ENCODE measurements at regions not wholly inside any gene's neighbourhood (a gene's known extent, or its start where the extent isn't known, plus 50 kb on each side); places are given as distances from the start of the nearest gene placed in this dataset.

DNA sequence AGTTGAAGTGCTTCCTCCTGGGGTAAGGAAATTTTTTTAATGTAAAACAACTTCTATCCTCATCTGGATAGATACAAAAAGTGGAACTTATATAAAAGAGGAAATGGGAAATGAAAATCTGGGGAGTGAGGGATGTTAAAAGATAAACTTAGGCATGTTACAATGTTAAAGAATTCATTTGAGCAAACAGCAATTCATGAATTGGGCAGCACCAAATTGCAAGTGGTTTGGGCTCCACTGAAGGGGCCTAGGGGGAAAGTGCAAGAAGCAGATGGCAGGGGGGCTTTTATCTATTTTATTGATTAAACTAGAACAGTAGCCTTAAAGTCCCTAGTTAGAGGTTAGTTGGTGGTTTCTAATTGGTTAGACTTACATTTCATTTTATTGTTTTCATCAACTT is 118.1 kb upstream of the NAP1L1 start:
- Histone ChIP-seq H3K79me2 (ENCODE audit: low read length) (no peaks in the 10 kb centered on the region), H3K4me3 (ENCODE audit: low read length) (no peak overlapping the region), H3K27me3 (ENCODE audit: low read length) (no peaks in the 10 kb centered on the region), H3K9me2 (replicated peaks; ENCODE audit: insufficient read depth, low read length) (no peaks in the 10 kb centered on the region), H3K27ac (ENCODE audit: low read length) (no peak overlapping the region), H2AFZ (ENCODE audit: low read length) (no peak overlapping the region), H3K4me1 (ENCODE audit: low read length) (no peaks in the 10 kb centered on the region), H3K9me3 (ENCODE audit: low read length) (peaks cover 6% of the 10 kb centered on the region), H3K9ac (ENCODE audit: low read length) (no peak overlapping the region), H3K36me3 (ENCODE audit: insufficient read depth, low read length) (no peaks in the 10 kb centered on the region), H3K4me2 (ENCODE audit: low read depth, low read length, poor library complexity, severe bottlenecking) (no peak overlapping the region), H4K20me1 (ENCODE audit: insufficient read depth, low read depth, low read length) (no peaks in the 10 kb centered on the region)
- DNase-seq, result no peak

DNA sequence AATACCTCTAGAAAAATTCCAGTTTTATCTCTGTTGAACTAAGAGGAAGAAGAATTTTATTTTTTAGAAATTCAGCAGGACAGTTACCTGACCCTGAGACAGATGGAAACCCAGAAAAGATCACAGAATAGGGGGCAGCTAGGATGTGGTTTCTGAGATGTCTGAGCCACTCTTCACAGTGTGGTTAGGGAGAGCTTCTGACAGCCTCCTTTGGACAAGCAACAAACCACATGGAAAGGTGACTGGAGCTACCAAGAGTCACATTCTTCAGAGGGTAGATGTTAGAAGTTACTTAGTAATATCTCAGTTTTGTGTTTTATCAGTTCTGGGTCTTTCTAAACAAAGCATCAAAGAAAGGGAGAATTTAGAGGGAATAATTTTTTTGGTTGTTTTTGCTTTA is 117.3 kb upstream of the NAP1L1 start:
- Histone ChIP-seq H3K27me3 (ENCODE audit: low read length) (no peaks in the 10 kb centered on the region), H3K9ac (ENCODE audit: low read length) (no peak overlapping the region), H3K9me3 (ENCODE audit: low read length) (peaks cover 6% of the 10 kb centered on the region), H3K27ac (ENCODE audit: low read length) (no peak overlapping the region), H3K9me2 (replicated peaks; ENCODE audit: insufficient read depth, low read length) (no peaks in the 10 kb centered on the region), H3K4me1 (ENCODE audit: low read length) (no peaks in the 10 kb centered on the region), H2AFZ (ENCODE audit: low read length) (no peak overlapping the region), H3K36me3 (ENCODE audit: insufficient read depth, low read length) (no peaks in the 10 kb centered on the region), H3K79me2 (ENCODE audit: low read length) (no peaks in the 10 kb centered on the region), H3K4me3 (ENCODE audit: low read length) (no peak overlapping the region), H4K20me1 (ENCODE audit: insufficient read depth, low read depth, low read length) (no peaks in the 10 kb centered on the region), H3K4me2 (ENCODE audit: low read depth, low read length, poor library complexity, severe bottlenecking) (no peak overlapping the region)
- DNase-seq, result no peak

DNA sequence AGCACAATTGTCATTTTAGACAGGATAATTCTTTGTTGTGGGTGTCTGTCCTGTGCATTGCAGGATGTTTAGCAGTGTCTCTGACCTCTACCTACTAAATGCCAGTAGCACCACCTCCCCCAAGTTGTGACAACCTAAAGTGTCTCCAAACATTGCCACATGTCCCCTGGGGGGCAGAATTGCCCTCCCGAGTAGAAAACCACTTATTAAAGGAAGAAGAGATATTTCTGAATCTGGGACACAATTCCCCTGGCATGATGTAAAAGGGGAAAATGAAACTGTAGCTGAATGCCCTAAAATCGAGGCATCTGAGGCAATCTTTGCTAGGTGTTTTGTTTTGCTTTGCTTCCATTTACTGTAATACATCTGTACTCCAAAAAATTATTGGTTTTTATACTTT is 116.8 kb upstream of the NAP1L1 start:
- Histone ChIP-seq H3K27me3 (ENCODE audit: low read length) (no peaks in the 10 kb centered on the region), H3K9me2 (replicated peaks; ENCODE audit: insufficient read depth, low read length) (no peaks in the 10 kb centered on the region), H3K9ac (ENCODE audit: low read length) (no peak overlapping the region), H3K4me2 (ENCODE audit: low read depth, low read length, poor library complexity, severe bottlenecking) (no peak overlapping the region), H3K79me2 (ENCODE audit: low read length) (no peaks in the 10 kb centered on the region), H3K27ac (ENCODE audit: low read length) (no peak overlapping the region), H3K4me1 (ENCODE audit: low read length) (no peaks in the 10 kb centered on the region), H3K9me3 (ENCODE audit: low read length) (peaks cover 6% of the 10 kb centered on the region), H3K4me3 (ENCODE audit: low read length) (no peak overlapping the region), H4K20me1 (ENCODE audit: insufficient read depth, low read depth, low read length) (no peaks in the 10 kb centered on the region), H3K36me3 (ENCODE audit: insufficient read depth, low read length) (no peaks in the 10 kb centered on the region), H2AFZ (ENCODE audit: low read length) (no peak overlapping the region)
- no peak for DNase-seq

DNA sequence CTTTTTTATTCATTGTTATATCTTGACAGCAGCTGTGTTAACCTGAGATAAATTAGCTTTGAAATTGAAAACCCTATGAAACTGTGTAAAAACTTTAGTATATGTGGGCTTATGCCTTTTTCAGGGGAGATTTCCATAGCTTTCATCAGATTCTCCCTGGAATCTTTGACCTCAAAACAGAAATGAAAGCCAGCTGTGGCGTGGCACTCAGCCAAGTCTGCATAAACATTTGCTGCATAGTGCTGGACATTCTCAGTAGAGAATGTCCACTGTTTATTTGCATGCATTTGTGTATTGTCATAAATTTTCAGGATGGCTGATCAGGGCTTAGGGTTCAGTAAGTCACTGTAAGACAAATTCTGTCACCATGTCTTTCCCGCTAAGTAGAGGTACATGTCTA is 115.3 kb upstream of the NAP1L1 start:
- no peaks in the 10 kb centered on the region for H3K79me2 ChIP-seq (ENCODE audit: low read length)
- no peaks in the 10 kb centered on the region for H3K36me3 ChIP-seq (ENCODE audit: insufficient read depth, low read length)
- H2AFZ ChIP-seq (ENCODE audit: low read length), result no peak overlapping the region
- no peaks in the 10 kb centered on the region for H3K27me3 ChIP-seq (ENCODE audit: low read length)
- H3K4me3 ChIP-seq (ENCODE audit: low read length), result no peak overlapping the region
- no peak overlapping the region for H3K9ac ChIP-seq (ENCODE audit: low read length)
- H3K27ac ChIP-seq (ENCODE audit: low read length), result no peak overlapping the region
- H3K9me2 ChIP-seq (replicated peaks; ENCODE audit: insufficient read depth, low read length), result no peaks in the 10 kb centered on the region
- H3K4me1 ChIP-seq (ENCODE audit: low read length), result no peaks in the 10 kb centered on the region
- no peak overlapping the region for H3K4me2 ChIP-seq (ENCODE audit: low read depth, low read length, poor library complexity, severe bottlenecking)
- peaks cover 6% of the 10 kb centered on the region for H3K9me3 ChIP-seq (ENCODE audit: low read length)
- no peaks in the 10 kb centered on the region for H4K20me1 ChIP-seq (ENCODE audit: insufficient read depth, low read depth, low read length)
- DNase-seq, result no peak

DNA sequence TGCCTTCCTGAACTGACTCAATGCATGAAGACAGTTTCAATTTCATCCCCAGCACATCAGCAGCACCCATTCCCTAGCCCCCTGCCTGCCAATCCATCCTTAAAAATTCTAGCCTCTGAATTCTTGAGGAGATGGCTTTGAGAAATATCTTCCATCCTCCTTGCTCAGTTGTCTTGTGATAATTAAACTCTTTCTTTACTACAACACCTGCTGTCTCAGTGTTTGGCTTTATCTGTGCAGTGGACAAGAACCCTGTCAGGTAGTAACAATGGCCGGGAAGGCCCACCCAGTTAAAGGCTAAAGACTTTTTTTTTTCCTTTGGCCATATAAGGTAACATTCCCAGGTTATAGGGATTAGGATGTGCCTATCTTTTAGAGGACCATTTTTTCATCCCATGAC is 114.4 kb upstream of the NAP1L1 start:
- Histone ChIP-seq H2AFZ (ENCODE audit: low read length) (no peak overlapping the region), H3K9me3 (ENCODE audit: low read length) (peaks cover 6% of the 10 kb centered on the region), H3K4me1 (ENCODE audit: low read length) (no peaks in the 10 kb centered on the region), H3K27ac (ENCODE audit: low read length) (no peak overlapping the region), H3K4me2 (ENCODE audit: low read depth, low read length, poor library complexity, severe bottlenecking) (no peak overlapping the region), H3K79me2 (ENCODE audit: low read length) (no peaks in the 10 kb centered on the region), H3K4me3 (ENCODE audit: low read length) (no peak overlapping the region), H3K9me2 (replicated peaks; ENCODE audit: insufficient read depth, low read length) (no peaks in the 10 kb centered on the region), H4K20me1 (ENCODE audit: insufficient read depth, low read depth, low read length) (no peaks in the 10 kb centered on the region), H3K9ac (ENCODE audit: low read length) (no peak overlapping the region), H3K27me3 (ENCODE audit: low read length) (no peaks in the 10 kb centered on the region), H3K36me3 (ENCODE audit: insufficient read depth, low read length) (no peaks in the 10 kb centered on the region)
- no peak for DNase-seq

DNA sequence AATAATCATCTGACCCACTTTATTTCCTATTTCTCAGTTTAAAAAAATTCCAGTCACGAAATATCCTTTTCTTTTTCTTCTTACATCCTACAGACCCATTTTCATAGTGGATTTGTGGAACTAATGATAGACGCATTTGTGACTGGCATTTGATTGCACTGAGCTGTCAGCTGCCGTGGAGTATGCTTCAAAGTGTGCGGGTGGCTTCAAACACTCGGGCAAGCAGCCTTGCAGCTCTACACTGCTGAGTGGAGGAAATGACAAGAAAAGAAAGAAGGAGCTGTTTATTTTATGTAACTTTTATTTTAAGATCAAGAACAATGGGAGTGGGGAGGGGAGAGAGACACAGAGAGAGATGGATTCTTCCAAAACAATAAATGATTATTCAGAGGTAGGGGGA is 112.8 kb upstream of the NAP1L1 start:
- H3K9me2 ChIP-seq (replicated peaks; ENCODE audit: insufficient read depth, low read length), result no peaks in the 10 kb centered on the region
- no peaks in the 10 kb centered on the region for H3K36me3 ChIP-seq (ENCODE audit: insufficient read depth, low read length)
- H3K9me3 ChIP-seq (ENCODE audit: low read length), result peaks cover 6% of the 10 kb centered on the region
- H3K27me3 ChIP-seq (ENCODE audit: low read length), result no peaks in the 10 kb centered on the region
- no peak overlapping the region for H2AFZ ChIP-seq (ENCODE audit: low read length)
- no peak overlapping the region for H3K27ac ChIP-seq (ENCODE audit: low read length)
- no peak overlapping the region for H3K4me3 ChIP-seq (ENCODE audit: low read length)
- no peak for DNase-seq
- no peaks in the 10 kb centered on the region for H3K79me2 ChIP-seq (ENCODE audit: low read length)
- H3K4me1 ChIP-seq (ENCODE audit: low read length), result no peaks in the 10 kb centered on the region
- no peak overlapping the region for H3K4me2 ChIP-seq (ENCODE audit: low read depth, low read length, poor library complexity, severe bottlenecking)
- H3K9ac ChIP-seq (ENCODE audit: low read length), result no peak overlapping the region
- H4K20me1 ChIP-seq (ENCODE audit: insufficient read depth, low read depth, low read length), result no peaks in the 10 kb centered on the region

DNA sequence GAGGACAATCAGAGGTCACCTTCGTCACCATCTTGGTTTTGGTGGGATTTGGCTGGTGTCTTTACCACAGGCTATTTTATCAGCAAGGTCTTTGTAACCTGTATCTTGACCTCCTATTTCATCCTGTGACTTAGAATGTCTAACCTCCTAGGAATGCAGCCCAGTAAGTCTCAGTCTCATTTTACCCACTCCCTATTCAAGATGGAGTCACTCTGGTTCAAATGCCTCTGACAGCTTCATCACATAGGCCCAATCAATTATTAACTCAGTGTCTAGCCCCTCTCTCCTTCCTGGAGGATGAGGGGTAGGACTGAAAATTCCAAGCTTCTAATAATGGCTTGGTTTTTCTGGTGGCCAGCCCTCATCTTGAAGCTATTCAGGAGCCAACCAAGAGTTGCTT is 111.4 kb upstream of the NAP1L1 start:
- Histone ChIP-seq H3K9me3 (ENCODE audit: low read length) (peaks cover 6% of the 10 kb centered on the region), H3K79me2 (ENCODE audit: low read length) (no peaks in the 10 kb centered on the region), H3K9ac (ENCODE audit: low read length) (no peak overlapping the region), H3K4me1 (ENCODE audit: low read length) (no peaks in the 10 kb centered on the region), H3K4me2 (ENCODE audit: low read depth, low read length, poor library complexity, severe bottlenecking) (no peak overlapping the region), H3K27me3 (ENCODE audit: low read length) (no peaks in the 10 kb centered on the region), H3K9me2 (replicated peaks; ENCODE audit: insufficient read depth, low read length) (no peaks in the 10 kb centered on the region), H3K27ac (ENCODE audit: low read length) (no peak overlapping the region), H3K36me3 (ENCODE audit: insufficient read depth, low read length) (no peaks in the 10 kb centered on the region), H3K4me3 (ENCODE audit: low read length) (no peak overlapping the region), H4K20me1 (ENCODE audit: insufficient read depth, low read depth, low read length) (no peaks in the 10 kb centered on the region), H2AFZ (ENCODE audit: low read length) (no peak overlapping the region)
- DNase-seq, result no peak

DNA sequence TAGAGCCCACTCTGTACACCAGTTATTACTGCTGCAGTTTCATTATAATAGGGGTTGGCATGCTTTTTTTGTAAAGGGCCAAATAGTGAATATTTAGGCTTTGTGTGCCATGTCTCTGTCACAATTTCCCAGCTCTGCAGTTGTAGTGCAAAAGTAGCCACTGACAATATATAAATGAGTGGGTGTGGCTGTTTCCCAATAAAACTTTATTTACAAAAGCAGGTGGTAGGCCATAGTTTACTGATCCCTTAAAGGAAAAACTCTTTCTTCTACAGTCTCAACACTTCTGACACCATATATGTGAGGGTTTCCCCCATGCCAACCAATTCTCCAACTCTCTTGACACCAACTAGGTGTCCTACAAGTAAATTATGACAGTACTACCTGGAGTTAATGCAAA is 110.2 kb upstream of the NAP1L1 start:
- Histone ChIP-seq H3K4me2 (ENCODE audit: low read depth, low read length, poor library complexity, severe bottlenecking) (no peak overlapping the region), H3K9me3 (ENCODE audit: low read length) (peaks cover 6% of the 10 kb centered on the region), H3K4me3 (ENCODE audit: low read length) (no peak overlapping the region), H3K4me1 (ENCODE audit: low read length) (no peaks in the 10 kb centered on the region), H3K36me3 (ENCODE audit: insufficient read depth, low read length) (no peaks in the 10 kb centered on the region), H3K9ac (ENCODE audit: low read length) (no peak overlapping the region), H3K27me3 (ENCODE audit: low read length) (no peaks in the 10 kb centered on the region), H4K20me1 (ENCODE audit: insufficient read depth, low read depth, low read length) (no peaks in the 10 kb centered on the region), H3K9me2 (replicated peaks; ENCODE audit: insufficient read depth, low read length) (no peaks in the 10 kb centered on the region), H2AFZ (ENCODE audit: low read length) (no peak overlapping the region), H3K27ac (ENCODE audit: low read length) (no peak overlapping the region), H3K79me2 (ENCODE audit: low read length) (no peaks in the 10 kb centered on the region)
- no peak for DNase-seq

DNA sequence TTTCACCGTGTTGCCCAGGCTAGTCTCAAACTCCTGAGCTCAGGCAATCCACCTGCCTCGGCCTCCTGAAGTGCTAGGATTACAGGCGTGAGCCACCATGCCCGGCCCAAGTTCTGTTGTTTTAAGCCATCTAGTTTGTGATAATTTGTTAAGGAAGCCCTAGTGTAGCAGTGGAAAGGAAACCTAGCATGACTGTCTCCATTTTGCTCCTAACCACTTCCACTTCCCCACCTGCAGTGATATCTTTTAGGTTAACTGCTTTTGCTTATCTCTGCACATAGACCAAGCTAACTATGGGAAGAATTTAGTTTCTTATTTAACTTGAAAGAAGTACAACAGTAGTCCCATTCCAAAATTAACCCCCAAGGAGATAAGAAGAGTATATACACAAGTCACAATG is 109.5 kb upstream of the NAP1L1 start:
- DNase-seq, result no peak
- H3K4me1 ChIP-seq (ENCODE audit: low read length), result no peaks in the 10 kb centered on the region
- H3K4me3 ChIP-seq (ENCODE audit: low read length), result no peak overlapping the region
- no peak overlapping the region for H2AFZ ChIP-seq (ENCODE audit: low read length)
- H3K79me2 ChIP-seq (ENCODE audit: low read length), result no peaks in the 10 kb centered on the region
- H3K9ac ChIP-seq (ENCODE audit: low read length), result no peak overlapping the region
- H3K36me3 ChIP-seq (ENCODE audit: insufficient read depth, low read length), result no peaks in the 10 kb centered on the region
- peaks cover under 1% of the 10 kb centered on the region; the same call in 1 of the 2 replicates for H3K9me3 ChIP-seq (ENCODE audit: low read length)
- H3K9me2 ChIP-seq (replicated peaks; ENCODE audit: insufficient read depth, low read length), result no peaks in the 10 kb centered on the region
- H3K4me2 ChIP-seq (ENCODE audit: low read depth, low read length, poor library complexity, severe bottlenecking), result no peak overlapping the region
- H3K27ac ChIP-seq (ENCODE audit: low read length), result no peak overlapping the region
- H4K20me1 ChIP-seq (ENCODE audit: insufficient read depth, low read depth, low read length), result no peaks in the 10 kb centered on the region
- no peaks in the 10 kb centered on the region for H3K27me3 ChIP-seq (ENCODE audit: low read length)

Measured in Karpas-422 (cell line).